Activated T-cell treated with anti-CD3 and anti-CD28 coated beads, Interleukin-2, amount 50 U/mL, for 72 hours (primary cell): ENCODE measurements at regions not wholly inside any gene's neighbourhood (a gene's known extent, or its start where the extent isn't known, plus 50 kb on each side); places are given as distances from the start of the nearest gene placed in this dataset.

Source experiments
- ATAC-seq, 2 donors: fragments of 150-1000 bp; cut with Tn5 transposase; replicated peaks in 1 of 2; 2 replicates each; pipeline ENCODE4 v1.10.0; 2021; ENCODE audit warnings: moderate library complexity in 2 of 2, mild to moderate bottlenecking in 1 of 2
- DNase-seq, 2 donors: peaks; one replicate each; pipeline ENCODE4 v3.0.0; 2021 to 2022; ENCODE audit warnings: mixed read lengths in 1 of 2
- H3K27ac Mint-ChIP-seq: one replicate; pipeline ENCODE4 v1.8.0; 2022; ENCODE audit warnings: mild to moderate bottlenecking, moderate library complexity, mixed read lengths
- H3K27me3 Mint-ChIP-seq: one replicate; pipeline ENCODE4 v1.8.0; 2022; ENCODE audit warnings: low read depth, mixed read lengths
- H3K36me3 Mint-ChIP-seq, 2 donors: one replicate each; pipeline ENCODE4 v1.8.0; 2022; ENCODE audit warnings: mixed read lengths in 2 of 2, mild to moderate bottlenecking in 1 of 2; ENCODE audit not compliant: insufficient read depth in 2 of 2
- H3K4me1 Mint-ChIP-seq: one replicate; pipeline ENCODE4 v1.8.0; 2022; ENCODE audit warnings: low read depth, mixed read lengths
- H3K4me3 Mint-ChIP-seq, 2 donors: one replicate each; pipeline ENCODE4 v1.8.0; 2022; ENCODE audit warnings: mild to moderate bottlenecking in 2 of 2, mixed read lengths in 2 of 2, moderate library complexity in 2 of 2
- H3K9me3 Mint-ChIP-seq, 2 donors: one replicate each; pipeline ENCODE4 v1.8.0; 2022; ENCODE audit warnings: mixed read lengths in 2 of 2

DNA sequence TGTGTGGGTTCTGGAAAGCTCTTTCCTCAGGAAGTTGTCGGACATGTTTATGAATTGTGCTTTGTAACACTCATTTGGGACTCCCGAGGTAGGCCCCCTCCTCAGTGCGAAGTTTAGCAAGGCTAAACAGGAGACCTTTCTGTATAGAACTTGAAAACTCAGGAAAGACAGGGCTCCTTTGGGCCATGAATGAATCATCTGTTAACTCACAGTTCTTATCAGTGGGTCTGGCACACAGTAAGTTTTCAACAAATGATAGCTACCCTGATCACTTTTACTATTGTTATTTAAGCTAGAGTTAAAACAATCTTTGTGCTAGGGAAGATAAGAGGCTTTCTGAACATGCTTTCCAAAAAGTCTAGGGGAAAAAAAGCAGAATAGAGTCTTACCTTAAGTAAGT lies 430.5 kb upstream of the ETAA1 start:
- no peak for ATAC-seq
- H3K27ac Mint-ChIP-seq: no peak overlapping the region
- peaks cover 0 to 1% of the 10 kb centered on the region in 2 donors for H3K9me3 Mint-ChIP-seq
- H3K36me3 Mint-ChIP-seq: no peaks in the 10 kb centered on the region
- H3K27me3 Mint-ChIP-seq: no peaks in the 10 kb centered on the region
- no peak for DNase-seq
- no peak overlapping the region for H3K4me3 Mint-ChIP-seq
- H3K4me1 Mint-ChIP-seq: no peaks in the 10 kb centered on the region

DNA sequence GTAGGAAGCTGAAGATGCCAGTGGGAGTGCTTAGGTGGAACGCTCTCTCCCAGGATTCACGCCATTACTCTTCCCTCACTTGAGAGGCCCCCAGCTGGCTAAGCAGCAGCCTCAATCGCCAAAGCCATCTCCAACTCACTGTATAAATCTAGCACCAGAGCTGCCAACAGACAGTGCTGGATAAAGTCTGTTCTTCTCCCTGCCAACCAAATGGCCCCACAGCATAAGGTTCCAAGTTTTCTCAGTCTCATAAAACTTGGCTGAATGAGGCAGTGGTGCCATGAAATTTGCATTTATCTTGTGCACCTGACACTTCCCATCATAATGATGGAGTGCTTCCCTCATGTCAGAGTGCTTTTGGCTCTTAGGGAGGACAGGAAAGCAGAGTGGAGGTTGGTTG lies 428.2 kb upstream of the ETAA1 start:
- H3K27me3 Mint-ChIP-seq: no peaks in the 10 kb centered on the region
- no peak overlapping the region for H3K4me3 Mint-ChIP-seq
- H3K9me3 Mint-ChIP-seq: peaks cover 0 to 3% of the 10 kb centered on the region in 2 donors
- H3K4me1 Mint-ChIP-seq: no peaks in the 10 kb centered on the region
- no peak for ATAC-seq
- H3K27ac Mint-ChIP-seq: no peak overlapping the region
- no peak for DNase-seq
- no peaks in the 10 kb centered on the region for H3K36me3 Mint-ChIP-seq

DNA sequence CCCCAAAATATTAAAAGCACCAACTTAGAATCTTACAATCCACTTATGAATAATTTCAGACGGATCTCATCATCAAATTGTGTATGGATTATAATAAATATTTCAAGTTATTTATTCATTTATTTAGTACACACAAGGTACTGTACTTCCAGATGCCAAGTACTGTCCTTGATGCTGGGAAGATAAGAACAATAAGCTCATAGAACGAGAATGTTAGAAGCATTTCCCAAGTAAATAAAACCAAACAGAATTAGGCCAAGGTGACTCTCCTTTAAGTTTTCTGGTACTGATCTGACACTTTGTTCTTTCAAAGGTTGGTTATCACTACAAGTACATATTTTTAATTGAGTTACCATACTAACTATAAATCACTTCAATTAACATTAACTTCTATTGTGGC lies 416.1 kb upstream of the ETAA1 start:
- no peak for ATAC-seq
- H3K4me1 Mint-ChIP-seq: no peaks in the 10 kb centered on the region
- no peak for DNase-seq
- H3K36me3 Mint-ChIP-seq: no peaks in the 10 kb centered on the region
- H3K4me3 Mint-ChIP-seq: no peak overlapping the region
- H3K9me3 Mint-ChIP-seq: peaks cover 1 to 2% of the 10 kb centered on the region in 2 donors
- no peaks in the 10 kb centered on the region for H3K27me3 Mint-ChIP-seq
- H3K27ac Mint-ChIP-seq: no peak overlapping the region

DNA sequence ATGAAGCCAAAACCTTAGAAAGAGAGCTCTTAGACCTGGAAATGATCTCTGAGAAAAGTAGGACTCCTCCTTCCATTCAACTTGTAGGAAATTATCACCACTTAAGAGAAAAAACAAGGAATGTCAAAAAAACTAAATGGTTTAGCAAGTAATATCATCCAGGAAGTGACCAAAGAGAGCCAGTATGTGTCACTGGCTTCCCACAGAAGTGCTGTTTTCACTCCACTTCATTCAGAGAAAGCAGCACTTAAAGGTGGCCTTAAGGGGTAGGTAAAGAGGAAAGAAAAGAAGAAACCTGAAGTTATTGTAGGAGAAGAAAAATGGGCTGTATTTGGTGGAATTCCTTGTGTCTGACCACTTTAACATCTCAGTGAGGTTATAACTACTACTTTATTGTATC lies 414.4 kb upstream of the ETAA1 start:
- Mint-ChIP-seq H3K4me1 (no peaks in the 10 kb centered on the region), H3K9me3 (peaks cover 2% of the 10 kb centered on the region in 2 donors), H3K27ac (no peak overlapping the region), H3K4me3 (no peak overlapping the region), H3K36me3 (no peaks in the 10 kb centered on the region), H3K27me3 (no peaks in the 10 kb centered on the region)
- ATAC-seq: no peak
- no peak for DNase-seq

DNA sequence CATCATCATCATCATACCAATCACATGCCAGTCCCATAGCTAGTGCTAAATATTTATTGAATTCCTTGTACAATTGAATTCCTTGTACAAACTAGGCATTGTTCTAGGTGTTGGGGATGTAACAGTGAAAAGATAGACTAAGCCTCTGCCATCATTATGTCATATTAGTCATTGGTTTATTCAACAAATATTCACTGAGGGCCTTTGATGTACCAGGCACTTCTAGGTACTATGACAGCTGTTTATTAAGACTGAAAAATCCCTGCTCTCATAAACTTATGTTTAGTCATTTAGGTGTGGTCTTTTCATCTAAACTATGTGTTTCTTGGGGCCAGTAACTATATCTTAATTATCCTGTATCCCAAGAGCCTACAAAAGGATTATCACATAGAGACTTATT lies 412.3 kb upstream of the ETAA1 start:
- no peaks in the 10 kb centered on the region for H3K27me3 Mint-ChIP-seq
- H3K9me3 Mint-ChIP-seq: peaks cover 1% of the 10 kb centered on the region in 2 donors

DNA sequence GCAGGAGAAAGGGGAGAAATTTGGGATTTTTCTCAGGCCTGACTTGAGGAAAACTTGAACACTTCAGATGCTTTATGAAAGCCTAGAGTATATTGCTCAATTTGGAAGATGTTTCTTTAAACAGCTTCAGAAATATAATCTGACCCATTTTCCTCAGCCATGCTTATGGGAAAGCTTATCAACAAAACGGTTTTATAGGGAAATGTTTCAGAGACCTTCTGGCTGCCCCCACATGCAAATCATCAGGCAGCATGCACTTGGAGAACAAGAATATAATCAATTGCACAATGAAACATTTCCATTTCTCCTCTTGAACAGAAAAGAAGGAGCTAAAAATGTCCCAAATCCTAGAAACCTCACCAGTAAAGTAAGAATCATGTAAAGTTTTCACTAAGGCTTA lies 411.2 kb upstream of the ETAA1 start:
- Mint-ChIP-seq H3K27ac (no peak overlapping the region), H3K27me3 (no peaks in the 10 kb centered on the region), H3K4me1 (no peaks in the 10 kb centered on the region), H3K4me3 (no peak overlapping the region), H3K9me3 (peaks cover 2 to 3% of the 10 kb centered on the region in 2 donors), H3K36me3 (no peaks in the 10 kb centered on the region)
- DNase-seq (no peak), ATAC-seq (no peak)

More for the DNA sequence above, 412.3 kb upstream of the ETAA1 start:
- no peaks in the 10 kb centered on the region for H3K4me1 Mint-ChIP-seq
- H3K4me3 Mint-ChIP-seq: no peak overlapping the region
- ATAC-seq (no peak), DNase-seq (no peak)
- H3K27ac Mint-ChIP-seq: no peak overlapping the region
- H3K36me3 Mint-ChIP-seq: no peaks in the 10 kb centered on the region

DNA sequence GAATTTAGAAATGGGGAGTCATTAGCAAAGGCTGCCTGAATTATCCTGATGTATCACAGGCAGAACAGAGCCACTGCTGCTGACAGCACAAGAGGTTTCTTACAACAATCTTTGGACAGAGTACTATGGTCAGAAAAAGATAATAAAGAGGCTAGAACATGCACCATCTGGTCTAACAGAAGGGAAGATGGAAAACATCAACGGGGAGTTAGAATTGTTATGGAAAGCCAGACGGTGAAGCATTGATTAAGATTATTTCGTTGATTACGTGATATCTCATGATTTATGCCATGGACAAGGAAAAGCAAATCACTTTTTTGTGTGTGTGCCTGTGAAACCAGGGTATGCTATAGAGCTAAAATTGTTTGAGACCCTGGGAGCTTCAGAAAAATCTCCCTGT lies 409.4 kb upstream of the ETAA1 start:
- H3K27me3 Mint-ChIP-seq: no peaks in the 10 kb centered on the region
- ATAC-seq: no peak
- no peak for DNase-seq
- H3K36me3 Mint-ChIP-seq: no peaks in the 10 kb centered on the region
- H3K4me3 Mint-ChIP-seq: no peak overlapping the region
- H3K4me1 Mint-ChIP-seq: no peaks in the 10 kb centered on the region
- H3K27ac Mint-ChIP-seq: no peak overlapping the region
- H3K9me3 Mint-ChIP-seq: peaks cover 2 to 5% of the 10 kb centered on the region in 2 donors

DNA sequence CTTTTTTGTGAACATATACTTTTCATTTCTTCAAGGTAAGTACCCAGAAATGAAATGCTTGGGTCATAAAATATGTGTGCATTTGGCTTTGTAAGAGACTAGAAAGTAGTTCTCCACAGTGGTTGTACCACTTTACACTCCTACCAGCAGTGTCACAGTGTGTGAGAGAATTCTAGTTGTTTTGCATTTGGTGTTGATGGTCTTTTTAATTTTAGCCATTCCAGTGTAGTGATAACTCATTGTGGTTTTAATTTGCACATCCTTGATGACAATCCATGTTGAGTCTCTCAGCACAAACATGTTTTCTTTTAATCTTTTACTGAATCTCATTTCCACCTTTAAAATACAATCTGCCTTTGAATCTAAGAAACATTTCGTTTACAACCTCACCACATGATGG lies 402.5 kb upstream of the ETAA1 start:
- Mint-ChIP-seq H3K9me3 (peaks cover 4 to 6% of the 10 kb centered on the region in 2 donors), H3K4me1 (no peaks in the 10 kb centered on the region), H3K27ac (no peak overlapping the region), H3K4me3 (no peak overlapping the region), H3K27me3 (no peaks in the 10 kb centered on the region), H3K36me3 (no peaks in the 10 kb centered on the region)
- ATAC-seq (no peak), DNase-seq (no peak)

DNA sequence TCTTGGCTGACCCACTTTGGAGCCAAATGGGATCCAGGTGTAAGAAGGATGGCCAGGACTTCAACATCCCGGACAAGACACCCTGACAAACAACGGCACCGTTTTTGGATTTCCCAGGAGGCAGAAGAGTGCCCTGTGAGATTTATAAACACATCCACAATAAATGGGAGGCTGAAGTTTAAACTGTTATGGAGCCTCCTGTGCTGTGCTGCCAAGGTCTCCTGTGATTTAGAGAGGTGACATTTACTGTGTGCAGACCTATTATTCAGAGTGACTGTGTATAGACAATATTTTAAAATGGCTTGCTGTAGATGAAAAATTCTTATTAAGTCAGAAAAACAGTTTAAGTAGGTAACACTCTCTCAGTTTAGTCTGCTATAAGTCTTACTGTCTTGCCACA lies 401.5 kb upstream of the ETAA1 start:
- Mint-ChIP-seq H3K36me3 (no peaks in the 10 kb centered on the region), H3K27me3 (no peaks in the 10 kb centered on the region), H3K9me3 (peaks cover 4 to 8% of the 10 kb centered on the region in 2 donors), H3K4me1 (no peaks in the 10 kb centered on the region), H3K27ac (no peak overlapping the region), H3K4me3 (no peak overlapping the region)
- ATAC-seq: no peak
- DNase-seq: no peak

DNA sequence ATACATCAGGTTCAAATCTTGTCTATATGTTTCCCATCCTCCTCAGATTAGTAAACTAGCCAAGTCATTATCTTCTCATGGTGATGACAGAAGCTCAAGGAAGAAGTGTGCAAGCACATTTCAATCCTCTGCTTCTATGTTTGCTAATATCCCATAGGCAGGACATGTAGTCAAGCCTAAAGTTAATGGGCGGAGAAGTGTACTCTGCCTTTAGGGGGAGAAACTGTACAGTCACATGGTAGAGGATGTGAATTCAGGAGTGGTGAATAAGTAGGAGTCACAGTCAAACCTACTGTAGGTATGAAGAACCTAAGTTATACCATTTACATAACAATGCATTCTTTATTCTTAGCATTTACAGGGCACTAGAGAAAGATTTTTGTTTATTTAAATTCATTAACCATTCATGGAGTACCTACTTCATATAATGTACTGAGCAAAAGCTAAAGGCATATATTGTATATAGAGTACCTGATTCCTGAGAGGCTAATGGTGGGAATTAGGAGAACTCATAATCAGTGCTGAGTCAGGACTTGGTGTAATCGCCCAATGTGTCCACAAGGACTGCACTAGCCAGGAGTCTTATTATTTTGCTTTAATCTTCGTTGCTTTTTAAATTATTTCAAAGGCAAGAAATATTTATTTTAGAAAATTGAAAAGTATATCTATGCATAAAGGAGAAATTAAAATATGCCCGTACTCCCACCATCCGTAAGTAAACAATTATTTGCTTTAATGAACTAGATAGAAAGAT lies 394.3 kb upstream of the ETAA1 start:
- no peak for DNase-seq
- Mint-ChIP-seq H3K27me3 (no peaks in the 10 kb centered on the region), H3K4me1 (no peaks in the 10 kb centered on the region), H3K4me3 (no peak overlapping the region), H3K27ac (no peak overlapping the region), H3K9me3 (peaks cover 0 to 4% of the 10 kb centered on the region in 2 donors), H3K36me3 (no peaks in the 10 kb centered on the region)
- no peak for ATAC-seq

DNA sequence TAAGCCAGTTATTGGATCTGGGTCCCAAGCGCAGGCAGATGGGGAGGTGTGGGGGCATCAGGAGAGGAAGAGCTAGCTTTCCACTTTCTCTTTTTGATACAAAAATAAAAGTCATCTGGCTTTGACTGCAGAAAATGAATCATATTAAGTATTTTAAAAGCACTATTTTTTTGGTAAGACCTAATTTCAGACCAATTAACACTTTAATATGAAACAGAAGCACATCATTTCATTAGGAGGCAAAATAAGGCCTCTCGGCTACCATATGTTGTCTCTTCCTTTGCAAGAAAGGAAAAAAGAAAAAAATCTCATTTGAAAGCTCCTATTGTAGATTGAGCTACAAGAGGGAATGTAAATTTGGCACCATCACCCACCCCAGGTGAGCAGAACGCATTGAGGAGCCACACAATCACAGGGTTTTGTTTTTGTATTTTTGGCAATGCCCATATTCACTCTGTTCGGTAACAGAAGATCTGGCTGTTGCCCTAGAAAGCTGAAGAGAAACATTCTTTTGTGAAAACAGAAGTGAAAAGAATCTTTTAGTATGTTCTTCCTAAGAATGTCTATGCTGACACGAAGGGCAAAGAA lies 390.7 kb upstream of the ETAA1 start:
- Mint-ChIP-seq H3K27me3 (no peaks in the 10 kb centered on the region), H3K4me3 (no peak overlapping the region), H3K36me3 (no peaks in the 10 kb centered on the region), H3K9me3 (no peaks in the 10 kb centered on the region), H3K4me1 (no peaks in the 10 kb centered on the region), H3K27ac (no peak overlapping the region)
- ATAC-seq (no peak), DNase-seq (no peak)

DNA sequence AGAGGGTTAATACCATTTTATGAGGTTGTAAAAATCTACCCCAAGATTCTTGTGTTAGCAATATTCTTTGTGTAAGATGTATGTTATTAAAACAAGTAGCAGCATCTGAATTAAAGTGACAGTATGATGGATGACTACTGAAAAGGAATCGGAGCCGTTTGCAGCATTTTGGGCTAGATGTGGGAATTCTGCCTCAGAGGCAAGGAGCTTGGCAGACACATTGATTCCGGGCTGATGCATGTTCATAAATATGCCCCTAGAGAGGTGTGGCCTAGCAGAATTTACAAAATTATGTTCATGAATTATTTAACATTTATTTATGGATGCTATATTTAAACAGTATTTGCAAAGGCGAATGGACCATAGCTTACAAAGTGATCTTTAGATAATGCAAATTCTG lies 389.0 kb upstream of the ETAA1 start:
- no peaks in the 10 kb centered on the region for H3K27me3 Mint-ChIP-seq
- no peaks in the 10 kb centered on the region for H3K36me3 Mint-ChIP-seq
- H3K4me1 Mint-ChIP-seq: no peaks in the 10 kb centered on the region
- H3K9me3 Mint-ChIP-seq: no peaks in the 10 kb centered on the region
- no peak overlapping the region for H3K4me3 Mint-ChIP-seq
- DNase-seq (no peak), ATAC-seq (no peak)
- H3K27ac Mint-ChIP-seq: no peak overlapping the region

DNA sequence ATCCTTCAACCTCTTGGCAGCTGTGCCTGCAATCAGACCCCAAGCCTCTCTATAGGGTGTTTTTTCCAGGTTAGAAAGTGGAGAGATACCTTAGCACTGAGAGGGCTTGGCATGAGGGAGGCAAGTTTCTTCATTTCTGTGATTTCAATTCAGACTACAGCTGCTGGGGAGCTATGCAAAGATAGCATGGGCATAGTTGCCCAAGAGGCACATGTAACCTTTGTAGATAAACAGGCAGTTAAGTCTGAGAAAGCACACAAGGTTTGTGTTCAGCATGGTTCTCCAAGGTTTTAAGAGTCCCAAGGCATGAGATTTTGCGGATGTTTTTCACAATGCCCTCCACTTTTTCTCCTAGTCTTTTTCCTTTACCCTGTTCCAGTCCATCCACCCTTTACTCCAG lies 385.0 kb upstream of the ETAA1 start:
- Mint-ChIP-seq H3K4me1 (no peaks in the 10 kb centered on the region), H3K27ac (no peak overlapping the region), H3K36me3 (no peaks in the 10 kb centered on the region), H3K4me3 (no peak overlapping the region), H3K27me3 (no peaks in the 10 kb centered on the region), H3K9me3 (peaks cover 2 to 6% of the 10 kb centered on the region in 2 donors)
- DNase-seq (no peak), ATAC-seq (no peak)

DNA sequence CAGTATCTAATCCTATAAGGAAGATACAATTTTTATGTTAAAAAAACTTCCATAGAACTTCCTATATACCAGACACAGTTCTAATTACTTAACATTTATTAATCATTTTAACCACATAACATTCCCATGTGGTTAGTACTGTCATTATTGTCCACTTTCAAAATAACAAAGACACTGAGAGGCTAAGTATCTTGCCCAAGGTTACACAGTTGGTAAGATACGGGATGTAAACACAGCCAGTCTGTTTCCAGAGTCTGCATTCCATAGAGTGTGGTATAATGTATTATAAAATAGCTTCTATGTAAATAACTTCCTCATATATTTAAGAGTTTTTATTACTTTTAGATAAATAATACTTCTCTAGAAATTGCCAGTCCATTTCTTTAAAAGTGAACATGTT lies 383.3 kb upstream of the ETAA1 start:
- H3K27ac Mint-ChIP-seq: no peak overlapping the region
- H3K36me3 Mint-ChIP-seq: no peaks in the 10 kb centered on the region
- H3K4me3 Mint-ChIP-seq: no peak overlapping the region
- DNase-seq: no peak
- H3K27me3 Mint-ChIP-seq: no peaks in the 10 kb centered on the region
- no peak for ATAC-seq
- no peaks in the 10 kb centered on the region for H3K4me1 Mint-ChIP-seq
- peaks cover 2 to 6% of the 10 kb centered on the region in 2 donors for H3K9me3 Mint-ChIP-seq
